Mesenchymal stem cell (in vitro differentiated cells and primary cell): ENCODE measurements at regions not wholly inside any gene's neighbourhood (a gene's known extent, or its start where the extent isn't known, plus 50 kb on each side); places are given as distances from the start of the nearest gene placed in this dataset.

Source experiments
- DNase-seq: peaks from one replicate; pipeline ENCODE4 v3.0.0-alpha.2; 2013
- H2AFZ ChIP-seq: one replicate; pipeline ENCODE4 v1.6.1; 2013; ENCODE audit warnings: low read depth, mild to moderate bottlenecking, control low read depth, inconsistent platforms, low read length, moderate library complexity
- H2AK5ac ChIP-seq: 2 replicates; pipeline ENCODE4 v1.6.1; 2013; ENCODE audit warnings: low read length, moderate library complexity, mild to moderate bottlenecking, inconsistent platforms; ENCODE audit not compliant: severe bottlenecking
- H2BK120ac ChIP-seq: one replicate; pipeline ENCODE4 v1.6.1; 2013; ENCODE audit warnings: low read depth, mild to moderate bottlenecking, inconsistent platforms, low read length, moderate library complexity
- H2BK12ac ChIP-seq, 2 experiments: one replicate each; pipeline ENCODE4 v1.6.1; 2013; ENCODE audit warnings: inconsistent platforms in 2 of 2, low read length in 2 of 2, mild to moderate bottlenecking in 2 of 2, moderate library complexity in 2 of 2, control low read depth in 1 of 2
- H2BK15ac ChIP-seq: one replicate; pipeline ENCODE4 v1.6.1; 2013; ENCODE audit warnings: mild to moderate bottlenecking, low read depth, inconsistent platforms; ENCODE audit not compliant: poor library complexity, severe bottlenecking
- H2BK5ac ChIP-seq: 2 replicates; pipeline ENCODE4 v1.6.1; 2013; ENCODE audit warnings: low read depth, mild to moderate bottlenecking, low read length, control low read depth, inconsistent platforms; ENCODE audit not compliant: poor library complexity, severe bottlenecking
- H3K14ac ChIP-seq, 2 experiments: one replicate each; pipeline ENCODE4 v1.6.1; 2013; ENCODE audit warnings: inconsistent platforms in 2 of 2, low read length in 2 of 2, control low read depth in 1 of 2, mild to moderate bottlenecking in 1 of 2, moderate library complexity in 1 of 2
- H3K18ac ChIP-seq, 2 experiments: one replicate each; pipeline ENCODE4 v1.6.1; 2013; ENCODE audit warnings: inconsistent platforms in 2 of 2, low read length in 2 of 2, control low read depth in 1 of 2, low read depth in 1 of 2, mild to moderate bottlenecking in 1 of 2
- H3K23ac ChIP-seq, 2 experiments: one replicate each; pipeline ENCODE4 v1.6.1; 2013; ENCODE audit warnings: inconsistent platforms in 2 of 2, low read length in 2 of 2, mild to moderate bottlenecking in 2 of 2, moderate library complexity in 2 of 2, control low read depth in 1 of 2
- H3K27ac ChIP-seq: 2 replicates; pipeline ENCODE4 v1.5.1; 2013; ENCODE audit warnings: mild to moderate bottlenecking, moderate library complexity, low read length, control low read depth, inconsistent platforms; ENCODE audit not compliant: poor library complexity, severe bottlenecking
- H3K27me3 ChIP-seq, 2 experiments: 2 replicates each; pipeline versions ENCODE4 v1.6.1 to v1.7.0; 2013; ENCODE audit warnings: low read length in 2 of 2, mild to moderate bottlenecking in 2 of 2, moderate library complexity in 2 of 2, control low read depth in 1 of 2, inconsistent platforms in 1 of 2; ENCODE audit not compliant: control insufficient read depth in 1 of 2, insufficient read depth in 1 of 2
- H3K36me3 ChIP-seq, 2 experiments: 2 replicates each; pipeline versions ENCODE4 v1.6.1 to v1.7.0; 2013; ENCODE audit warnings: low read length in 2 of 2, control low read depth in 1 of 2, inconsistent platforms in 1 of 2, low read depth in 1 of 2, mild to moderate bottlenecking in 1 of 2; ENCODE audit not compliant: insufficient read depth in 2 of 2, control insufficient read depth in 1 of 2
- H3K4ac ChIP-seq, 2 experiments: one replicate each; pipeline ENCODE4 v1.6.1; 2013; ENCODE audit warnings: inconsistent platforms in 2 of 2, low read length in 2 of 2, mild to moderate bottlenecking in 2 of 2, moderate library complexity in 2 of 2, control low read depth in 1 of 2, low read depth in 1 of 2
- H3K4me1 ChIP-seq: 2 replicates; pipeline ENCODE4 v1.6.1; 2013; ENCODE audit warnings: low read depth, low read length, control low read depth; ENCODE audit not compliant: control insufficient read depth, insufficient read depth
- H3K4me2 ChIP-seq: 2 replicates; pipeline ENCODE4 v1.6.1; 2013; ENCODE audit warnings: low read length, mild to moderate bottlenecking, inconsistent platforms; ENCODE audit not compliant: poor library complexity, severe bottlenecking
- H3K4me3 ChIP-seq, 2 experiments: 2 replicates each; pipeline versions ENCODE4 v1.5.1 to v1.7.0; 2013; ENCODE audit warnings: low read length in 2 of 2, mild to moderate bottlenecking in 2 of 2, control low read depth in 1 of 2, low read depth in 1 of 2; ENCODE audit not compliant: insufficient read depth in 1 of 2
- H3K79me1 ChIP-seq: replicated peaks from 2 replicates; pipeline ENCODE4 v1.6.1; 2013; ENCODE audit warnings: mild to moderate bottlenecking, control low read depth, low read length, inconsistent platforms; ENCODE audit not compliant: poor library complexity, severe bottlenecking
- H3K9ac ChIP-seq: 2 replicates; pipeline ENCODE4 v1.7.0; 2013; ENCODE audit warnings: mild to moderate bottlenecking, low read length, moderate library complexity
- H3K9me3 ChIP-seq: 2 replicates; pipeline ENCODE4 v1.7.0; 2013; ENCODE audit warnings: mild to moderate bottlenecking, low read length; ENCODE audit not compliant: control insufficient read depth
- H4K8ac ChIP-seq: one replicate; pipeline ENCODE4 v1.6.1; 2013; ENCODE audit warnings: inconsistent platforms, mild to moderate bottlenecking, low read length, moderate library complexity
- H4K91ac ChIP-seq: one replicate; pipeline ENCODE4 v1.6.1; 2013; ENCODE audit warnings: mild to moderate bottlenecking, low read length, inconsistent platforms
- WGBS: methylation state at CpG from one replicate; pipeline ENCODE4 v1.1.7; 2013; ENCODE audit warnings: mixed read lengths; 5-methylcytosine and 5-hydroxymethylcytosine counted together

DNA sequence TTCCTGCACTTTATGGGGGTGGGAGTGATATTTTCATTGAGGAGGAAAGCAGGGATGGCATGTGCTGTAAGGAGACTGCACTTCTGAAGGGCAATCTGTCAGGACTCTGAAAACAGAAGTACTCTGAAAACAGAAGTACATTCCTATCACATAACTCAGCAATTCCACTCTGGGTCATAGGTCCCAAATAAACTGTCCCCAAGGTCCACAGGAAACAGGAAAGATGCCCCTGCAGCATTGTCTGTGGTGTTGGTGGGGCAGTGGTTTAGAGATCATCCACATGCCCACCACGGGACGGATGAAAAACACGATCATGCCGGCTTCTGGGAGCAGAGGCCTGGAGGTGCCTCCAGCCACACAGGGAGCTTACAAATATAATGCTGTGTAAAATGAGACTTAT lies 150.3 kb downstream of the OTOR start:
- Histone ChIP-seq H3K23ac (no peak overlapping the region), H3K9ac (no peak overlapping the region), H4K8ac (no peak overlapping the region), H3K14ac (no peak overlapping the region), H3K4me2 (no peak overlapping the region), H2BK5ac (no peak overlapping the region), H2AK5ac (no peak overlapping the region), H2BK120ac (no peak overlapping the region), H3K9me3 (no peaks in the 10 kb centered on the region), H3K4ac (no peak overlapping the region), H3K4me3 (no peak overlapping the region), H3K27ac (no peak overlapping the region), H2BK12ac (no peak overlapping the region), H3K79me1 (no peaks in the 10 kb centered on the region), H3K27me3 (no peaks in the 10 kb centered on the region), H2AFZ (no peak overlapping the region), H4K91ac (no peak overlapping the region), H3K4me1 (peaks cover 3% of the 10 kb centered on the region), H3K18ac (no peak overlapping the region), H3K36me3 (no peaks in the 10 kb centered on the region), H2BK15ac (no peak overlapping the region)
- peak; percentile 48 for DNase-seq
- WGBS, result 7% methylated on average over 3 of the region's 4 CpGs

GRCh38 chr20:16902662-16903061 lies 154.5 kb downstream of the OTOR start:
- Histone ChIP-seq H3K36me3 (no peaks in the 10 kb centered on the region), H3K79me1 (no peaks in the 10 kb centered on the region), H2AK5ac (no peak overlapping the region), H4K91ac (no peak overlapping the region), H2BK5ac (no peak overlapping the region), H3K18ac (no peak overlapping the region), H3K27ac (no peak overlapping the region), H3K4ac (no peak overlapping the region), H3K4me1 (peaks cover 2% of the 10 kb centered on the region), H3K27me3 (no peaks in the 10 kb centered on the region), H2BK15ac (no peak overlapping the region), H3K23ac (no peak overlapping the region), H2AFZ (no peak overlapping the region), H4K8ac (no peak overlapping the region), H3K14ac (no peak overlapping the region), H3K9me3 (no peaks in the 10 kb centered on the region), H3K4me2 (no peak overlapping the region), H2BK12ac (no peak overlapping the region), H3K4me3 (no peak overlapping the region), H2BK120ac (no peak overlapping the region), H3K9ac (no peak overlapping the region)
- WGBS, result 75% methylated on average over 1 of the region's 2 CpGs
- no peak for DNase-seq

GRCh38 chr20:16904751-16905150 lies 156.6 kb downstream of the OTOR start:
- H3K36me3 ChIP-seq, result no peaks in the 10 kb centered on the region
- H3K9me3 ChIP-seq, result no peaks in the 10 kb centered on the region
- H2BK120ac ChIP-seq, result no peak overlapping the region
- no peak for DNase-seq
- no peak overlapping the region for H3K23ac ChIP-seq
- H2AFZ ChIP-seq, result no peak overlapping the region
- no peaks in the 10 kb centered on the region for H3K79me1 ChIP-seq
- H3K14ac ChIP-seq, result no peak overlapping the region
- no peak overlapping the region for H4K91ac ChIP-seq
- H3K4ac ChIP-seq, result no peak overlapping the region
- no peak overlapping the region for H2BK12ac ChIP-seq
- no peak overlapping the region for H3K27ac ChIP-seq
- no peak overlapping the region for H2AK5ac ChIP-seq
- no peak overlapping the region for H4K8ac ChIP-seq
- H3K18ac ChIP-seq, result no peak overlapping the region
- H3K4me3 ChIP-seq, result no peak overlapping the region
- H2BK5ac ChIP-seq, result no peak overlapping the region
- H3K9ac ChIP-seq, result no peak overlapping the region
- no peaks in the 10 kb centered on the region for H3K27me3 ChIP-seq
- H2BK15ac ChIP-seq, result no peak overlapping the region
- no peaks in the 10 kb centered on the region for H3K4me1 ChIP-seq
- no peak overlapping the region for H3K4me2 ChIP-seq
- WGBS, result 39% methylated on average over 4 of the region's 5 CpGs

- H3K9me3 ChIP-seq, result no peaks in the 10 kb centered on the region
- no peak overlapping the region for H3K4me2 ChIP-seq
- no peak overlapping the region for H3K4ac ChIP-seq
- H3K79me1 ChIP-seq, result no peaks in the 10 kb centered on the region
- no peak overlapping the region for H3K9ac ChIP-seq
- H2BK15ac ChIP-seq, result no peak overlapping the region
- no peak overlapping the region for H2AK5ac ChIP-seq
- H3K27me3 ChIP-seq, result peaks cover 0 to 3% of the 10 kb centered on the region in 2 experiments
- H2BK12ac ChIP-seq, result no peak overlapping the region
- no peak for DNase-seq
- no peaks in the 10 kb centered on the region for H3K4me1 ChIP-seq
- no peak overlapping the region for H4K91ac ChIP-seq
- H3K14ac ChIP-seq, result no peak overlapping the region
- no peak overlapping the region for H3K23ac ChIP-seq
- H2AFZ ChIP-seq, result no peak overlapping the region
- H3K18ac ChIP-seq, result no peak overlapping the region
- H4K8ac ChIP-seq, result no peak overlapping the region
- H3K4me3 ChIP-seq, result no peak overlapping the region
- 28% methylated on average over 1 of the region's 1 CpG for WGBS
- no peak overlapping the region for H2BK5ac ChIP-seq
- H2BK120ac ChIP-seq, result no peak overlapping the region
- no peak overlapping the region for H3K27ac ChIP-seq
- H3K36me3 ChIP-seq, result no peaks in the 10 kb centered on the region
Observed at GRCh38 chr20:16914277-16914676, 166.1 kb downstream of the OTOR start.
